Effector memory CD4-positive, alpha-beta T cell (primary cell): ENCODE measurements at regions not wholly inside any gene's neighbourhood (a gene's known extent, or its start where the extent isn't known, plus 50 kb on each side); places are given as distances from the start of the nearest gene placed in this dataset.

Experiments used
- DNase-seq, 3 donors: peaks; one replicate each; pipeline ENCODE4 v3.0.0-alpha.2; 2020
- H3K27ac ChIP-seq: 2 replicates; pipeline ENCODE4 v1.7.0; 2013; ENCODE audit warnings: mild to moderate bottlenecking, low read length, moderate library complexity; ENCODE audit not compliant: insufficient read depth, poor library complexity, severe bottlenecking
- H3K27me3 ChIP-seq: replicated peaks from 2 replicates; pipeline ENCODE4 v1.7.0; 2013; ENCODE audit warnings: mild to moderate bottlenecking, low read length; ENCODE audit not compliant: insufficient read depth, control insufficient read depth, poor library complexity, severe bottlenecking
- H3K36me3 ChIP-seq: 2 replicates; pipeline ENCODE4 v1.7.0; 2013; ENCODE audit warnings: mild to moderate bottlenecking, low read length, moderate library complexity; ENCODE audit not compliant: control insufficient read depth, insufficient read depth
- H3K4me1 ChIP-seq: 2 replicates; pipeline ENCODE4 v1.7.0; 2013; ENCODE audit warnings: low read length, mild to moderate bottlenecking; ENCODE audit not compliant: control insufficient read depth, insufficient read depth, poor library complexity, severe bottlenecking
- H3K4me3 ChIP-seq: 2 replicates; pipeline ENCODE4 v1.7.0; 2013; ENCODE audit warnings: low read length, low read depth, mild to moderate bottlenecking; ENCODE audit not compliant: insufficient read depth, poor library complexity, severe bottlenecking
- H3K9me3 ChIP-seq: 2 replicates; pipeline ENCODE4 v1.7.0; 2013; ENCODE audit warnings: mild to moderate bottlenecking, low read length, moderate library complexity; ENCODE audit not compliant: control insufficient read depth

GRCh38 chr2:489838-490237 lies 187.4 kb downstream of the TMEM18 start:
- H3K4me3 ChIP-seq, result no peak overlapping the region
- no peak for DNase-seq
- H3K27ac ChIP-seq, result no peak overlapping the region
- H3K27me3 ChIP-seq, result no peaks in the 10 kb centered on the region
- no peaks in the 10 kb centered on the region for H3K36me3 ChIP-seq
- no peaks in the 10 kb centered on the region for H3K9me3 ChIP-seq
- no peaks in the 10 kb centered on the region for H3K4me1 ChIP-seq

GRCh38 chr2:489084-489483 lies 188.1 kb downstream of the TMEM18 start:
- no peaks in the 10 kb centered on the region for H3K9me3 ChIP-seq
- no peaks in the 10 kb centered on the region for H3K4me1 ChIP-seq
- H3K36me3 ChIP-seq, result no peaks in the 10 kb centered on the region
- H3K4me3 ChIP-seq, result no peak overlapping the region
- no peak overlapping the region for H3K27ac ChIP-seq
- DNase-seq, result no peak
- no peaks in the 10 kb centered on the region for H3K27me3 ChIP-seq

DNA sequence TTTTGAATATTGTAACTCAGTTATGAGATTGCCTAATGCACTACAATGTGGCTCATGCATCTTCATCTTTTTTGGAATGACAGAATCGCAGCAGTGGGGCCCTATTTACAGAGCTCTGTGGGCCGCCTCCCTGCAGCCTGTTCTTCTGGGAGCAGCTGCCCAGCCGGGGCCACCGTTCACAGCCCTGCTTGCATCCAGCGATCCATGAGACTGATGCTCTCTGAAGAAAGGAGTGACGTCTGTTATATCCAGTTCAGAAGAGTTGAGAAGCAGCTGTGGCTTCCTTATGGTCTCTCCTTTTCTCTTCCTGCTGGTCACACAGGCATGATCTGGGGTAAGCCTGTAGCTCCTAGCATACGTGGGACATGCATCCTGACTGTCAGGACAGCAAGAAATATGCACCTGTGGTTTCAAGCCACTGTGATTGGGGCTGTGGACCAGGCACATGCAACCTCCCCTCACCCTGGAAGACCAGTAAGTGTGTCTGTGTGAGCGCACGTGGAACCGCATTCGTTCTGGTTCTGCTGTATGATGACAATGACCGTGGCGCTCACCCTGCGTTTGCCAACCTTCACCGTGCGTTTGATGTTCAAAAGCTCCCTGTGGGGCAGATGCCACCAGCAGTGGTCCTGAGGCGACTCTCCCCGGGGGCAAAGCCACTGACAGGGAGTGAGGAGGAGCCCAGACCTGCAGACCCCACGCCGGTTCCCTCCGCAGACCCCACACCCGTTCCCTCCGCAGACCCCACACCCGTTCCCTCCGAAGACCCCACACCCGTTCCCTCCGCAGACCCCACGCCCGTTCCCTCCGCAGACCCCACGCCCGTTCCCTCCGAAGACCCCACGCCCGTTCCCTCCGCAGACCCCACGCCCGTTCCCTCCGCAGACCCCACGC lies 189.8 kb downstream of the TMEM18 start:
- no peaks in the 10 kb centered on the region for H3K9me3 ChIP-seq
- DNase-seq, result no peak
- H3K4me3 ChIP-seq, result no peak overlapping the region

DNA sequence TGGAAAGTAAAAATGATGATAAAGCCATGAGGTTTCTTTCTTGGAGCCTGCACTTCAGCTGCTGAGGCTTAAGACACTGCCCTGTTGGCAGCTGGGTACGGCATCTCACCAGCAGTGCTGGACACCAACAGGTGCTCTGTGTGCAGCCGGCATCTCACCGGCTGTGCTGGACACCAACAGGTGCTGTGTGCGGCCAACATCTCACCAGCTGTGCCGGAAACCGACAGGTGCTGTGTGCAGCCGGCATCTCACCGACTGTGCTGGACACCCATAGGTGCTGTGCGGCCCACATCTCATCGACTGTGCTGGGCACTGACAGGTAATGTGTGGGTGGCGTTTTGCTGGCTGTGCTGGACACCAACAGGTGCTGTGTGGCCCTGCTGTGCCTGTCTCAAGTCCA lies 190.8 kb downstream of the TMEM18 start:
- H3K27me3 ChIP-seq, result no peaks in the 10 kb centered on the region
- no peaks in the 10 kb centered on the region for H3K36me3 ChIP-seq
- no peaks in the 10 kb centered on the region for H3K4me1 ChIP-seq
- no peak overlapping the region for H3K27ac ChIP-seq
- no peak for DNase-seq
- H3K4me3 ChIP-seq, result no peak overlapping the region
- no peaks in the 10 kb centered on the region for H3K9me3 ChIP-seq

More for the DNA sequence above, 189.8 kb downstream of the TMEM18 start:
- H3K27ac ChIP-seq, result no peak overlapping the region
- no peaks in the 10 kb centered on the region for H3K36me3 ChIP-seq
- H3K4me1 ChIP-seq, result no peaks in the 10 kb centered on the region
- H3K27me3 ChIP-seq, result no peaks in the 10 kb centered on the region

- Histone ChIP-seq H3K27ac (no peak overlapping the region), H3K27me3 (no peaks in the 10 kb centered on the region), H3K36me3 (no peaks in the 10 kb centered on the region), H3K4me1 (no peaks in the 10 kb centered on the region), H3K9me3 (no peaks in the 10 kb centered on the region), H3K4me3 (no peak overlapping the region)
- DNase-seq, result no peak
These were observed 193.5 kb upstream of the ALKAL2 start for GRCh38 chr2:481388-481787.

DNA sequence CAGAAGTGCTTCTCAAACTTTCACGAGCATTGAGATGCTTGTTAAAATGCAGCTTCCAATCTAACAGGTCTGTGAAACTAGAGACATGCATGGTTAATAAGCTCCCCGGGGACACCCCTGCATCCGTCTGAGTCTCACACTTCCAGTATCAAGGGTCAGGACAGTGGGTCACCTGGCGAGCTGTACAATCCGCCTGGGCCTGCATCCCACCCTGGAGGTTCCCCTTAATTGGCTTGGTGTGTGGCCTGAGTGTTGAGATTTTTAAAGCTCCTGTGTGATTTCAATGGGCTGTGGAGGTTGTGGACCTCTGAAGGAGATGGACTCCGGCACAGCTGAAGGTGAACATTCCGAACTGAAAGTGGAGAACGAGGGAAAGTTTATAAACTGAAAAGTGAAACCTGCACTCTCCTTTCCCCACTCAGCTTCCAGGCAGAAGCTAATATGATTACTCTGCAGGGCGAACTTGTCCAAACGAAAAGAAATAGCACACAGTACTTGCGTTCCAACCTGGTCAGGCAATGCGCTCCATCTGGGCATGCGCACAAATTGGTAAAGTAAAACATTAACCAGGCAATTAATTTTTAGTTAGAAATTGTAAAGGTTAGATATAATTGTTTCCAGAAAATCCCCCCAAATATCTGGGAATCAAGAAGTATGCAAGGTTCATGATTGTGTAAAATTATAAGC lies 191.7 kb upstream of the ALKAL2 start:
- Histone ChIP-seq H3K9me3 (no peaks in the 10 kb centered on the region), H3K4me3 (no peak overlapping the region), H3K27me3 (no peaks in the 10 kb centered on the region), H3K36me3 (no peaks in the 10 kb centered on the region), H3K4me1 (no peaks in the 10 kb centered on the region), H3K27ac (no peak overlapping the region)
- DNase-seq, result no peak

DNA sequence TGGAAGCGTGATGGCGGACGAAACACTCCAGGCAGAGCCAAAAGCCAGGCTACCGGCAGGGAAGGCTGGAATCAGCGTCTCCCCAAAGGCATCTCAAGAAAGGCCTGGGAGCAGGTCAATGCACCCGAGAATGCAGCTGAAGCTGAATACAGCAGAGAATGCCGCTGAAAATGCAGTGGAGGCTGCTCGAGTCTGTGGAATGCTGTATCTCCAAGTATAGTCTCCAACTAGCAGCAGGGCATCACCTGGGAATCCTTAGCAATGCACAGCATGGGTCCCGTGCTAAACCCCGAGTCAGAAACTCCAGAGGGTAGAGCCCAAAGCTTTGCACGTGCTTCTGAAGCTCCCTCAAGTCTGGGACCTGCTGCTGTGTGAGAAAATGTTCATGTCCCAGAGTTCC lies 191.1 kb upstream of the ALKAL2 start:
- Histone ChIP-seq H3K27ac (no peak overlapping the region), H3K27me3 (no peaks in the 10 kb centered on the region), H3K9me3 (no peaks in the 10 kb centered on the region), H3K4me1 (no peaks in the 10 kb centered on the region), H3K36me3 (no peaks in the 10 kb centered on the region), H3K4me3 (no peak overlapping the region)
- no peak for DNase-seq

DNA sequence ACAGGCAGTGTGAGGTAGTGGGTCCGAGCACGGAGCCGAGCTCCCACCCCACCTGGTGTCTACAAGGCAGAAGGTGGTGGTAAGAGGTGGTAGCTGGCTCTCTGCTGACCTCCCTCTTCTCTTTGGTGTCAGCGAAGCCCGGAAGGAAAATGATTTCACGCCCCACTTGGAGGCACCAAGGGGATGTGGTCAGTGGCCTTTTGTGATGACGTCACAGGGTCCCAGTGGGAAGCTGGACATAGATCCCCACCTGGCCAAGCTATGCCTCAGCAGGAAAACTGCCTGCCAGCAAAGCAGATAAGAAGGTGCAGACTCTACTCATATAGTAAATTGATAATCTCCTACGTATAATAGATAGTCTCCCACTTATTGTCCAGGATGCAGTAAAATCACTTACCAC lies 183.7 kb upstream of the ALKAL2 start:
- DNase-seq, result no peak
- no peaks in the 10 kb centered on the region for H3K4me1 ChIP-seq
- no peak overlapping the region for H3K27ac ChIP-seq

GRCh38 chr2:469514-469913 lies 181.6 kb upstream of the ALKAL2 start:
- DNase-seq, result no peak
- no peaks in the 10 kb centered on the region for H3K9me3 ChIP-seq
- H3K27ac ChIP-seq, result no peak overlapping the region
- H3K27me3 ChIP-seq, result peaks cover 13% of the 10 kb centered on the region
- H3K4me1 ChIP-seq, result no peaks in the 10 kb centered on the region
- no peaks in the 10 kb centered on the region for H3K36me3 ChIP-seq
- no peak overlapping the region for H3K4me3 ChIP-seq

More for the DNA sequence above, 183.7 kb upstream of the ALKAL2 start:
- H3K4me3 ChIP-seq, result no peak overlapping the region
- no peaks in the 10 kb centered on the region for H3K36me3 ChIP-seq
- H3K27me3 ChIP-seq, result peaks cover 13% of the 10 kb centered on the region
- no peaks in the 10 kb centered on the region for H3K9me3 ChIP-seq

- Histone ChIP-seq H3K4me1 (no peaks in the 10 kb centered on the region), H3K36me3 (no peaks in the 10 kb centered on the region), H3K4me3 (no peak overlapping the region), H3K9me3 (no peaks in the 10 kb centered on the region), H3K27ac (no peak overlapping the region), H3K27me3 (peaks cover 13% of the 10 kb centered on the region)
- DNase-seq, result no peak
These were observed 180.9 kb upstream of the ALKAL2 start for GRCh38 chr2:468648-469336.
